WTC11 (cell line): ENCODE measurements at regions not wholly inside any gene's neighbourhood (a gene's known extent, or its start where the extent isn't known, plus 50 kb on each side); places are given as distances from the start of the nearest gene placed in this dataset.

Source experiments
- ATAC-seq: fragments of 200-7000 bp; cut with Tn5 transposase; 2 replicates; pipeline ENCODE4 v1.10.0; 2021; ENCODE audit warnings: mild to moderate bottlenecking, moderate library complexity
- CTCF ChIA-PET: fragments of 300-600 bp; sonication (Branson Sonifier 250); formaldehyde crosslinking; loops from one replicate; lab custom pipeline; 2021; ENCODE audit warnings: antibody characterized with exemption; lab: Charles Lee
- POLR2A ChIA-PET: fragments of 350-600 bp; sonication (Branson Sonifier 250); formaldehyde crosslinking; loops from one replicate; lab custom pipeline; 2021; ENCODE audit warnings: antibody characterized with exemption; lab: Charles Lee
- DNase-seq: peaks from one replicate; pipeline ENCODE4 v3.0.0; 2021; ENCODE audit warnings: low spot score
- H3K27ac Mint-ChIP-seq: 2 replicates; pipeline ENCODE4 v1.8.0; 2021; ENCODE audit warnings: mixed read lengths
- H3K27me3 Mint-ChIP-seq: 2 replicates; pipeline ENCODE4 v1.8.0; 2021; ENCODE audit warnings: low read depth, mild to moderate bottlenecking, moderate library complexity, mixed read lengths
- H3K36me3 Mint-ChIP-seq: 2 replicates; pipeline ENCODE4 v1.8.0; 2021; ENCODE audit warnings: mixed read lengths
- H3K4me1 Mint-ChIP-seq: 2 replicates; pipeline ENCODE4 v1.8.0; 2022; ENCODE audit warnings: mixed read lengths
- H3K4me3 Mint-ChIP-seq: 2 replicates; pipeline ENCODE4 v1.8.0; 2021; ENCODE audit warnings: mild to moderate bottlenecking, moderate library complexity, mixed read lengths
- H3K9me3 Mint-ChIP-seq: 2 replicates; pipeline ENCODE4 v1.8.0; 2021; ENCODE audit warnings: mixed read lengths
- ATF2 ChIP-seq: sonication (generic); formaldehyde crosslinking; IDR thresholded peaks from 2 replicates; pipeline ENCODE4 v1.8.1; 2022; ENCODE audit warnings: low read depth, missing genetic modification reagents, borderline replicate concordance
- CREB1 ChIP-seq: sonication (generic); formaldehyde crosslinking; IDR thresholded peaks from 2 replicates; pipeline ENCODE4 v1.8.0; 2023; ENCODE audit warnings: mild to moderate bottlenecking, missing genetic modification reagents
- E2F5 ChIP-seq: sonication (generic); formaldehyde crosslinking; IDR thresholded peaks from 2 replicates; pipeline ENCODE4 v1.8.1; 2022; ENCODE audit warnings: mild to moderate bottlenecking, moderate library complexity, missing genetic modification reagents
- ERG ChIP-seq: fragments of 250-450 bp; sonication (Bioruptor Pico); IDR thresholded peaks from 2 replicates; pipeline ENCODE4 v1.8.0; 2021; ENCODE audit warnings: mild to moderate bottlenecking
- FOXJ3 ChIP-seq: sonication (generic); formaldehyde crosslinking; IDR thresholded peaks from 2 replicates; pipeline ENCODE4 v1.9.0; 2021; ENCODE audit warnings: missing genetic modification reagents, mild to moderate bottlenecking, borderline replicate concordance
- HMGA2 ChIP-seq: fragments of 250-450 bp; sonication (Bioruptor Pico); IDR thresholded peaks from 2 replicates; pipeline ENCODE4 v1.4.0; 2021; ENCODE audit warnings: mild to moderate bottlenecking, moderate library complexity
- HMGXB4 ChIP-seq: sonication (generic); formaldehyde crosslinking; IDR thresholded peaks from 2 replicates; pipeline ENCODE4 v1.8.1; 2023; ENCODE audit warnings: mild to moderate bottlenecking, moderate library complexity, missing genetic modification reagents
- JAZF1 ChIP-seq: fragments of 250-450 bp; sonication (Bioruptor Pico); IDR thresholded peaks from 2 replicates; pipeline ENCODE4 v1.9.0; 2021; ENCODE audit warnings: moderate library complexity, mild to moderate bottlenecking, inconsistent platforms
- JUN ChIP-seq: sonication (generic); formaldehyde crosslinking; IDR thresholded peaks from 2 replicates; pipeline ENCODE4 v1.8.0; 2023; ENCODE audit warnings: mild to moderate bottlenecking, missing genetic modification reagents
- MYBL2 ChIP-seq: sonication (generic); formaldehyde crosslinking; IDR thresholded peaks from 2 replicates; pipeline ENCODE4 v1.8.1; 2023; ENCODE audit warnings: mild to moderate bottlenecking, moderate library complexity, missing genetic modification reagents
- NFYB ChIP-seq: sonication (generic); formaldehyde crosslinking; conservative IDR thresholded peaks from 2 replicates; pipeline ENCODE4 v1.8.0; 2022; ENCODE audit warnings: low read depth, missing genetic modification reagents
- PRDM15 ChIP-seq: sonication (generic); formaldehyde crosslinking; IDR thresholded peaks from 2 replicates; pipeline ENCODE4 v1.8.0; 2022; ENCODE audit warnings: missing genetic modification reagents
- RORB ChIP-seq: fragments of 250-450 bp; sonication (Bioruptor Pico); IDR thresholded peaks from 2 replicates; pipeline ENCODE4 v1.9.0; 2021; ENCODE audit warnings: mild to moderate bottlenecking
- SP1 ChIP-seq: sonication (generic); formaldehyde crosslinking; conservative IDR thresholded peaks from 2 replicates; pipeline ENCODE4 v1.8.1; 2022; ENCODE audit warnings: missing genetic modification reagents
- TEAD4 ChIP-seq: sonication (generic); formaldehyde crosslinking; IDR thresholded peaks from 2 replicates; pipeline ENCODE4 v1.8.0; 2022; ENCODE audit warnings: mild to moderate bottlenecking, missing genetic modification reagents
- ZNF219 ChIP-seq: sonication (generic); formaldehyde crosslinking; IDR thresholded peaks from 2 replicates; pipeline ENCODE4 v1.8.0; 2023; ENCODE audit warnings: missing genetic modification reagents, mild to moderate bottlenecking, borderline replicate concordance
- ZNF425 ChIP-seq: fragments of 250-450 bp; sonication (Bioruptor Pico); conservative IDR thresholded peaks from 2 replicates; pipeline ENCODE4 v1.9.0; 2021; ENCODE audit warnings: mild to moderate bottlenecking
- TF ChIP-seq, protein P1 (sequence below): fragments of 200-600 bp; IDR thresholded peaks from 2 replicates; pipeline ENCODE4 v1.8.0; 2022; ENCODE audit warnings: antibody characterized with exemption
- TF ChIP-seq, protein P2 (sequence below): sonication (generic); formaldehyde crosslinking; IDR thresholded peaks from 2 replicates; pipeline ENCODE4 v1.8.1; 2022; ENCODE audit warnings: mild to moderate bottlenecking, missing genetic modification reagents, moderate library complexity, borderline replicate concordance
- TF ChIP-seq, protein P3 (sequence below): sonication (generic); formaldehyde crosslinking; IDR thresholded peaks from 2 replicates; pipeline ENCODE4 v1.8.1; 2023; ENCODE audit warnings: mild to moderate bottlenecking, missing genetic modification reagents, moderate library complexity

DNA sequence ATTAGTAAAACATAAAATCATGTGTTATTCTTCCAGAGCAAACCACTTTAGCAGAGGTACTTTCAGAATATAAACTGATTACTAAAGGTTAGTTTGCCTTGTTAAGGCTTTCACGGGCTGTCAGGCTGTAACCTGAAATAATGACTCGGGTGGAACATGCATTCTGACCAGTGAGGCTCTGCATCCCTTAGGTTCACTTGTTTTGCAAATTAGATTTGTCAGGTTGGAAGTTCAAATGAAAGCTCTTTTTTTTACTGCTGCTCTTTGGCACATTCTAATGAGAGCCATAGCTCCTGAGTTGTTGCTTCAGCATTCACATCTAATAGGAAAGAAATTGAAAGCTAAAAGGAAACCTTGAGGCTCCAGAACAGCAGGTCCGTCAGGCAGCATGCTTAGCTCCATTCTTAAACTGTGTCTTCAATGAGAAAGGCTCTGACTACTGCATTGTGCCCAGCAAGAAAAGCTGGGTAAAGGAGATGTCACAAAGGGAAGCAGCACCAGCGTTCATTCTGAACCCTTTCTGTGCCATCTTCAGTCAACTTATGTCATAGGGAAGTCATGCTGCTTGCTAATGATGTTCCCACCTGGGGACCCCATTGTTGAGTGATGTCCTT, 445.5 kb upstream of the FBXO33 start:
- ChIA-PET CTCF (no interaction called here), POLR2A (no interaction called here)
- H3K9me3 Mint-ChIP-seq, result no peaks in the 10 kb centered on the region
- no peak overlapping the region for H3K4me3 Mint-ChIP-seq
- peaks cover 63% of the 10 kb centered on the region for H3K4me1 Mint-ChIP-seq
- H3K36me3 Mint-ChIP-seq, result no peaks in the 10 kb centered on the region
- no peak for DNase-seq
- peak; percentile 14 for ATAC-seq
- peak overlapping the region; percentile 58; the same call in 1 of the 2 replicates for H3K27ac Mint-ChIP-seq
- H3K27me3 Mint-ChIP-seq, result no peaks in the 10 kb centered on the region
- TF ChIP-seq SP1 (no peak), TEAD4 (CRISPR knock-in tag) (no peak), ZNF219 (CRISPR knock-in tag) (no peak), MYBL2 (CRISPR knock-in tag) (no peak), HMGXB4 (no peak), CREB1 (CRISPR knock-in tag) (no peak), RORB (no peak), JUN (CRISPR knock-in tag) (no peak), NFYB (CRISPR knock-in tag) (no peak), HMGA2 (no peak), FOXJ3 (CRISPR knock-in tag) (no peak), JAZF1 (CRISPR knock-in tag) (no peak), E2F5 (CRISPR knock-in tag) (no peak), PRDM15 (CRISPR knock-in tag) (no peak), ZNF425 (CRISPR knock-in tag) (no peak), ERG (no peak), ATF2 (CRISPR knock-in tag) (no peak)
- TF ChIP-seq, protein P1, sequence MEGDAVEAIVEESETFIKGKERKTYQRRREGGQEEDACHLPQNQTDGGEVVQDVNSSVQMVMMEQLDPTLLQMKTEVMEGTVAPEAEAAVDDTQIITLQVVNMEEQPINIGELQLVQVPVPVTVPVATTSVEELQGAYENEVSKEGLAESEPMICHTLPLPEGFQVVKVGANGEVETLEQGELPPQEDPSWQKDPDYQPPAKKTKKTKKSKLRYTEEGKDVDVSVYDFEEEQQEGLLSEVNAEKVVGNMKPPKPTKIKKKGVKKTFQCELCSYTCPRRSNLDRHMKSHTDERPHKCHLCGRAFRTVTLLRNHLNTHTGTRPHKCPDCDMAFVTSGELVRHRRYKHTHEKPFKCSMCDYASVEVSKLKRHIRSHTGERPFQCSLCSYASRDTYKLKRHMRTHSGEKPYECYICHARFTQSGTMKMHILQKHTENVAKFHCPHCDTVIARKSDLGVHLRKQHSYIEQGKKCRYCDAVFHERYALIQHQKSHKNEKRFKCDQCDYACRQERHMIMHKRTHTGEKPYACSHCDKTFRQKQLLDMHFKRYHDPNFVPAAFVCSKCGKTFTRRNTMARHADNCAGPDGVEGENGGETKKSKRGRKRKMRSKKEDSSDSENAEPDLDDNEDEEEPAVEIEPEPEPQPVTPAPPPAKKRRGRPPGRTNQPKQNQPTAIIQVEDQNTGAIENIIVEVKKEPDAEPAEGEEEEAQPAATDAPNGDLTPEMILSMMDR, result no peak
- TF ChIP-seq, protein P2, sequence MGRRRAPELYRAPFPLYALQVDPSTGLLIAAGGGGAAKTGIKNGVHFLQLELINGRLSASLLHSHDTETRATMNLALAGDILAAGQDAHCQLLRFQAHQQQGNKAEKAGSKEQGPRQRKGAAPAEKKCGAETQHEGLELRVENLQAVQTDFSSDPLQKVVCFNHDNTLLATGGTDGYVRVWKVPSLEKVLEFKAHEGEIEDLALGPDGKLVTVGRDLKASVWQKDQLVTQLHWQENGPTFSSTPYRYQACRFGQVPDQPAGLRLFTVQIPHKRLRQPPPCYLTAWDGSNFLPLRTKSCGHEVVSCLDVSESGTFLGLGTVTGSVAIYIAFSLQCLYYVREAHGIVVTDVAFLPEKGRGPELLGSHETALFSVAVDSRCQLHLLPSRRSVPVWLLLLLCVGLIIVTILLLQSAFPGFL (CRISPR knock-in tag), result no peak
- TF ChIP-seq, protein P3, sequence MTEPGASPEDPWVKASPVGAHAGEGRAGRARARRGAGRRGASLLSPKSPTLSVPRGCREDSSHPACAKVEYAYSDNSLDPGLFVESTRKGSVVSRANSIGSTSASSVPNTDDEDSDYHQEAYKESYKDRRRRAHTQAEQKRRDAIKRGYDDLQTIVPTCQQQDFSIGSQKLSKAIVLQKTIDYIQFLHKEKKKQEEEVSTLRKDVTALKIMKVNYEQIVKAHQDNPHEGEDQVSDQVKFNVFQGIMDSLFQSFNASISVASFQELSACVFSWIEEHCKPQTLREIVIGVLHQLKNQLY, result no peak
